ENCODE measurements at regions not wholly inside any gene's neighbourhood (a gene's known extent, or its start where the extent isn't known, plus 50 kb on each side); places are given as distances from the start of the nearest gene placed in this dataset.
"Not testable (repeated sequence)": the region's sequence is repeated elsewhere in the genome, so short reads cannot be mapped to it uniquely, and the experiment has no call there.

DNA sequence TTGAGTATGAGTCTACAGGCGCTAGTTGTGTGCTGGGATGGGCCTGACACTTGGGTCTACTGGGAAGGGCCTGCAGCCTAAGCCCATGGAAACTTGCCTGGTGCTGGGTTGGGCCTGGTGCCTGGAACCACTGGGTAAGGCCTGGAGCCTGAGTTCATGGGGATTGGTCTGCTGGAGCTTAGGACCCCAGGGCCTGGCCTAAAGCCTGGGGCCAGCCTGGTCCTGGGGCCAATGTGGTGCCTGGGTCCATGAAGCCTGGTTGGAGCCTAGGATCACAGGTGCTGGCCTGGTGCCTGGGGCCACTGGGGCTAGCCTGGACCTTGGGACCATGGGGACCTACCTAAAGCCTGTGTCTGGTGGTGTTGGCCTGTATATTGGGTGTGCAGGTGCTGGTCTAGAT, 270.3 kb upstream of the GRIA3 start:
- no peak for ATAC-seq (replicated peaks in 6 of 8)
- WGBS, 10 experiments = 57% methylated on average over 1 of the region's 1 CpG; no CpG with 5 or more reads in 9 of the 10 experiments

DNA sequence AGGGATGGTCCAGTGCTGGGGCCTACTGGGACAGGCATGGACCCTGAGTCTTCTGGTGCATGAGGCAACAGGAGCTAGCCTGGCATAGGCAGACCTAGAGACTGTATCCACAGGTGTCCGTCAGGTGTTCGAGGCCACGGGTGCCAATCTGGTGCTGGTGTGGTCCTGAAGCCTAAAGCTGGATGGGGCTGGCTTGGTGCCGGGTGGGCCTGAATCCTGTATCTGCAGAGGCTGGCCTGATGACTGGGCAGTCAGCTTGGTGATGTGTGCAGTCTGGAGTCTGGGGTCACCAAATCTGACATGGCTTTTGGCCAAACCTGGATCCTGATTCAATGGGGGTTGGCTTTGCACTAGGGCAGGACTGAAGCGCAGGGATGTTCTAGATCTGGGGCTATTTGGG, 269.8 kb upstream of the GRIA3 start:
- no peaks in the 10 kb centered on the region for H3K4me1 ChIP-seq (replicated peaks in 1 of 2)
- in situ Hi-C loops (cut with MboI; ENCODE audit: low pct_unique_long_range_greater_than_20kb in 2 of 9, low sequenced_read_pairs in 9 of 9, unreplicated experiment in 9 of 9) = no loop called here
- H3K4me3 ChIP-seq = no peak overlapping the region
- WGBS, 10 experiments = 20 to 100% methylated on average over 1 of the region's 5 CpGs; no CpG with 5 or more reads in 8 of the 10 experiments
- H3K27ac ChIP-seq = no peak overlapping the region
- no peak for ATAC-seq (replicated peaks in 6 of 8)

More for the DNA sequence above, 270.3 kb upstream of the GRIA3 start:
- in situ Hi-C loops (cut with MboI; ENCODE audit: low pct_unique_long_range_greater_than_20kb in 2 of 9, low sequenced_read_pairs in 9 of 9, unreplicated experiment in 9 of 9) = no loop called here
- H3K4me1 ChIP-seq (replicated peaks in 1 of 2) = no peaks in the 10 kb centered on the region
- H3K4me3 ChIP-seq = no peak overlapping the region
- no peak overlapping the region for H3K27ac ChIP-seq

DNA sequence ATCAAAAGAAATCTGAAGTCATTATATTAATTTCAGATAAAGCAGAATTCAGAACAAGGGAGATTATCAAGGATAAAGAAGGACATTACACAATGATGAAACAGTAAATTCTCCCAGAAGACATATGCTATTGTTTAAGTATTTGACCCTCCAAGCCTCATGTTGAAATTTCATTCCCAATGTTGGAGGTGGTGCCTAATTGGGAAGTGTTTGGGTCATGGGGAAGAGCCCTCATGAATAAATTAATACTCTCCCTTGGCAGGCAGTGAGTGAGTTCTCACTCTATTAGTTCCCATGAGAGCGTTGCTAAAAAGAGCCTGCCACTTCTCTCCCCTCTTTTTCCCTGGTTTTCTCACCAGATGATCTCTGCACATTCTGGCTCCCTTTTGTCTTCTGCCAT, 249.9 kb upstream of the GRIA3 start:
- 0 to 13% methylated on average over 1 of the region's 1 CpG; no CpG with 5 or more reads in 8 of the 10 experiments for WGBS, 10 experiments
- in situ Hi-C loops (cut with MboI; ENCODE audit: low pct_unique_long_range_greater_than_20kb in 2 of 9, low sequenced_read_pairs in 9 of 9, unreplicated experiment in 9 of 9) = no loop called here
- Histone ChIP-seq H3K4me3 (no peak overlapping the region), H3K27ac (no peak overlapping the region), H3K4me1 (replicated peaks in 1 of 2) (no peaks in the 10 kb centered on the region)
- no peak for ATAC-seq (replicated peaks in 6 of 8)

DNA sequence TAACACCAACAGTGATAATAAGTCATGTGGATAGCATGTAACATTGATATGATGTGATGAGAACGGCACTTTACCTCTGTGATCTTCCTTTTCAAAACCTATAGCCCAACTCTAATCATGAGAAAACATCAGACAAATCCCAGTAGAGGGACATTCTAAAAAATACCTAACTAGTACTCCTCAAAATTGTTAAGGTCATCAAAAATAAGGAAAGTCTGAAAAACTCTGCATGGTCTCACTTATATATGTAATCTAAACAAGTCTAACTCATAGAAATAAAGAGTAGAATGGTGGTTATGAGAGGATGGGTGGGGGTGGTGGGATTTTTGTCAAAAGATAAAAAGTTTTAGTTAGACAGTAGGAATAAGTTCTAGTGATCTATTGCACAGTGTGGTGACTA, 243.9 kb upstream of the GRIA3 start:
- no peaks in the 10 kb centered on the region for H3K4me1 ChIP-seq (replicated peaks in 1 of 2)
- WGBS, 10 experiments = 38 to 86% (median 60%) methylated on average over 1 of the region's 1 CpG; no CpG with 5 or more reads in 7 of the 10 experiments
- no peak overlapping the region for H3K27ac ChIP-seq
- no peak for ATAC-seq (replicated peaks in 6 of 8)
- in situ Hi-C loops (cut with MboI; ENCODE audit: low pct_unique_long_range_greater_than_20kb in 2 of 9, low sequenced_read_pairs in 9 of 9, unreplicated experiment in 9 of 9) = no loop called here
- no peak overlapping the region for H3K4me3 ChIP-seq

DNA sequence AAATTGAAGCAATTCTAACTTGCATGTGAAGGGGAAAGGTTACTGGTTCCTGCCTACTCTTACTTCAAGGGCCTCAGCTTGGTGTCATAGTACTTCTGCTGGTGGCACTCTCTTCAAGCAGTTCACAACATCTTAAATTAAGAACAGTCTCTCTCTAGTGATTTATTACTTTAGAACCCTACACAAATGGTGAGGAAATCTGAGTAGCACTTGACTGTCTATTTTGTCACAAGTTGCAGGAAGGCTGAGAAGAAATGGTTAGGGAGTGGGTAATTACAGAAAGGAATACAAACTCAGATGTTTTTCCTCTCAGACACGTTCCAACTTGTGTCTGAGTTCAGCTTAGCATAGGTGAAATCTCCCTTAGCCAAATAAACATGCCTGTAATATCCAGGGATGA, 242.3 kb upstream of the GRIA3 start:
- no peak for ATAC-seq (replicated peaks in 6 of 8)
- WGBS, 10 experiments = 0 to 50% (median 30%) methylated on average over 1 of the region's 1 CpG; no CpG with 5 or more reads in 7 of the 10 experiments
- no peak overlapping the region for H3K4me3 ChIP-seq
- in situ Hi-C loops (cut with MboI; ENCODE audit: low pct_unique_long_range_greater_than_20kb in 2 of 9, low sequenced_read_pairs in 9 of 9, unreplicated experiment in 9 of 9) = no loop called here
- no peaks in the 10 kb centered on the region for H3K4me1 ChIP-seq (replicated peaks in 1 of 2)
- no peak overlapping the region for H3K27ac ChIP-seq

DNA sequence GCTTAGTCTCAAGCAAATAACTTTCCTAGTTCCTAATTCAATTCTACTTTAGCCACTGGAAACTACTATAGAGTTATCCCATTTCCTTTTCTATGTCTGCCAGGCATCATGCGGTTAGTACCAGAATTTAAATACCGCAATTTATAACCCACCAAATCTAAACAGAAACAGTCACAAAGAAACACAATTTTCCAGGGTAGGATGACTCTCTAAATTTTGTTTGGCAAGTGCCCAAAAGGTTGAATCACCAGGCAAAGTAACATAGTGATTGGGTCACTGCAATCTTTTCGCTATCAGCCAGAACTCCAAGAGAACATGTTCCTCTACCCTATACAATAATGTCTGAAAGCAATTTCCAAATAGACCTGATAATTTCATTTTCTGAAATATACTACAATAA, 240.2 kb upstream of the GRIA3 start:
- H3K27ac ChIP-seq = no peak overlapping the region
- no peak for ATAC-seq (replicated peaks in 6 of 8)
- in situ Hi-C loops (cut with MboI; ENCODE audit: low pct_unique_long_range_greater_than_20kb in 2 of 9, low sequenced_read_pairs in 9 of 9, unreplicated experiment in 9 of 9) = no loop called here
- 58 to 100% (median 96%) methylated on average over 1 to 3 of the region's 3 CpGs; no CpG with 5 or more reads in 4 of the 10 experiments for WGBS, 10 experiments
- H3K4me3 ChIP-seq = no peak overlapping the region
- H3K4me1 ChIP-seq (replicated peaks in 1 of 2) = no peaks in the 10 kb centered on the region

DNA sequence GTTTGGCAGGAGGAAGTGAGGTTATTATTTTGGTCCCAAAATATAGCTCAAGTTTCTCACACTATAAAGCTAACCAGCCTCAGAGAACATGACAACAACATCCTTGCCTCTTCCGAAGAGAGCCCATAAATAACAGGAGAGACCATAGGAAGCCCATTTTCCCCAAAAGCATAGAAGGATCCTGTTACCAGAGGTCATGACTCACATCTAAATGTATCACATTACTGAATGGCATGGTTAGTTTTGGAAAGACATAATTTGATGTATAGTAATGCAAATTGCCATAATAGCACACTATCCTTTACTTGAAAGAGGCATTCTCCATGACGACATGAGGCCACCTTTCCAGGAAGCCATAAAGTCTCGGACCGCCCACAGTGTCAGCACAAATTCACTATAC, 238.8 kb upstream of the GRIA3 start:
- Histone ChIP-seq H3K27ac (no peak overlapping the region), H3K4me1 (replicated peaks in 1 of 2) (no peaks in the 10 kb centered on the region), H3K4me3 (no peak overlapping the region)
- ATAC-seq (replicated peaks in 6 of 8) = no peak
- in situ Hi-C loops (cut with MboI; ENCODE audit: low pct_unique_long_range_greater_than_20kb in 2 of 9, low sequenced_read_pairs in 9 of 9, unreplicated experiment in 9 of 9) = no loop called here
- 3 to 100% (median 40%) methylated on average over 1 to 4 of the region's 4 CpGs; no CpG with 5 or more reads in 5 of the 10 experiments for WGBS, 10 experiments

DNA sequence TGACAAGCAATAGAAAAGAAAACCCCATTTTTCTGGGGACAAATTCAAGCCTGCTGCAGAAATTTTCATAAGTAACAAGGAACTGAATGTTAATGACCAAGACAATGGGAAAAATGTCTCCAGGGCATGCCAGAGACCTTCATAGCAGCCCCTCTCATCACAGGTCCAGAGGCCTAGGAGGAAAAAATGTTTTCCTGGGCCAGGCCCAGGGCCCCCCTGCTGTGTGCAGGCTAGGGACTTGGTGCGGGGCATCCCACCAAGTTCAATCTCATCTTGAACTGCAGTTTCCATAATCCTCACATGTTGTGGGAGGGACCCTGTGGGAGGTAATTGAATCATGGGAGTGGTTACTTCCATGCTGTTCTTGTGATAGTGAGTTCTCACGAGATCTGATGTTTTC, 211.5 kb upstream of the GRIA3 start:
- no peak overlapping the region for H3K27ac ChIP-seq
- H3K4me3 ChIP-seq = no peak overlapping the region
- no peaks in the 10 kb centered on the region for H3K4me1 ChIP-seq (replicated peaks in 1 of 2)
- ATAC-seq (replicated peaks in 6 of 8) = no peak
- 0 to 100% (median 40%) methylated on average over 1 to 2 of the region's 2 CpGs; no CpG with 5 or more reads in 7 of the 10 experiments for WGBS, 10 experiments
- in situ Hi-C loops (cut with MboI; ENCODE audit: low pct_unique_long_range_greater_than_20kb in 2 of 9, low sequenced_read_pairs in 9 of 9, unreplicated experiment in 9 of 9) = no loop called here

DNA sequence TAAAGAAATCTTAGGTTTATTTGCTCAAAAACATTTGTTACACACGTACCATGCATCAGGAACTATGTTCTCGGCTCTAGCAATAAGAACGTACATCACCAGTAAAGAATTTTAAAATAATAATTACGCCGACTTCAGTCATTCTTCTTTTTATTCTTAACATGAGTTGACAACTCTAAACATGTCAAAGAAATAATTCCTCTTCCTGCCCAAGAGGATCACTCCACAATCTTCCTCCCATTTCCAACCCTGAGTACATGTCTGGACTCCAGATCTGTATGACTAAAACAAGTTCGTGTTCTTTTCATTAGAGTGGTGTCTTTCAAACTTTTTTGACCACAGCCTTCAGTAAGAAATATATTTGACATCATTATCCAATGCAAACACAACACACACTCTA, 201.6 kb upstream of the GRIA3 start:
- H3K4me3 ChIP-seq = no peak overlapping the region
- no peaks in the 10 kb centered on the region for H3K4me1 ChIP-seq (replicated peaks in 1 of 2)
- in situ Hi-C loops (cut with MboI; ENCODE audit: low pct_unique_long_range_greater_than_20kb in 2 of 9, low sequenced_read_pairs in 9 of 9, unreplicated experiment in 9 of 9) = no loop called here
- H3K27ac ChIP-seq = no peak overlapping the region
- no peak for ATAC-seq (replicated peaks in 6 of 8)
- 0 to 94% (median 81%) methylated on average over 2 to 5 of the region's 6 CpGs; no CpG with 5 or more reads in 4 of the 10 experiments for WGBS, 10 experiments

DNA sequence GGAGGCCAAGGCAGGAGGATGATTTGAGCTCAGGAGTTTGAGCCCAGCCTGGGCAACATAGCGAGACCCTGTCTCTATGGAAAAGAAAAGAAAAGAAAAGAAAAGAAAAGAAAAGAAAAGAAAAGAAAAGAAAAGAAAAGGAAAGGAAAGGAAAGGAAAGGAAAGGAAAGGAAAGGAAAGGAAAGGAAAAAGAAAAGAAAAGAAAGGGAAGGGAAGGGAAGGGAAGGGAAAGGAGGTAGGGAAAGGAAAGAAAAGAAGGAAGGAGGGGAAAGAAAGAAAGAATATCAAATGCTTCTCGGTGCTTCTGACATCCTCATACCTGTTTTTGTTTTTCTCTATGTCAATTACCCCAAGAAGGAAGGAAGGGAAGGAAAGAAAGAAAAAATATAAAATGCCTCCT, 181.2 kb upstream of the GRIA3 start:
- H3K4me1 ChIP-seq (replicated peaks in 1 of 2); in situ Hi-C loops (cut with MboI; ENCODE audit: low pct_unique_long_range_greater_than_20kb in 2 of 9, low sequenced_read_pairs in 9 of 9, unreplicated experiment in 9 of 9); H3K27ac ChIP-seq; ATAC-seq (replicated peaks in 6 of 8); H3K4me3 ChIP-seq: not testable (repeated sequence)
- 5 to 82% (median 41%) methylated on average over 1 to 2 of the region's 2 CpGs; no CpG with 5 or more reads in 4 of the 10 experiments for WGBS, 10 experiments

DNA sequence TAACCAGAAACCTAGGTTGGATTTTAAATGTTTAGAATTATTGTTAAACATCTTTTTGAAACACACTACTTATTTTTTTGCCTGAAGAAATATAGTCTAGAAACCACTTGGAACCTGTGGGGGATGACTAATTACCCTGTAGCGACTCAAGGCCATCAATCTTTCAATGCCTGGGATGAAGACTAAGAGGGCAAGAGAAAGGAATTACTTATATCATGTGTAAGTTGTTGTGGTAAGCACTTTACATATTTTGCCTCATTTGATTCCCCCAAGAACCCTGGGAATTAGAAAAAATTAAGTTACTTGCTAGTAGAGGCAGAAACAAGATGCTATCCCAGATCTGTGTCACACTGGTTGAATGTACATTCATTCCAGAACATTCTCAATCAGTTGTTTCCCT, 170.9 kb upstream of the GRIA3 start:
- Histone ChIP-seq H3K27ac (no peak overlapping the region), H3K4me3 (no peak overlapping the region), H3K4me1 (replicated peaks in 1 of 2) (no peaks in the 10 kb centered on the region)
- WGBS, 10 experiments = 0 to 80% (median 45%) methylated on average over 1 of the region's 1 CpG; no CpG with 5 or more reads in 4 of the 10 experiments
- no peak for ATAC-seq (replicated peaks in 6 of 8)
- in situ Hi-C loops (cut with MboI; ENCODE audit: low pct_unique_long_range_greater_than_20kb in 2 of 9, low sequenced_read_pairs in 9 of 9, unreplicated experiment in 9 of 9) = no loop called here

DNA sequence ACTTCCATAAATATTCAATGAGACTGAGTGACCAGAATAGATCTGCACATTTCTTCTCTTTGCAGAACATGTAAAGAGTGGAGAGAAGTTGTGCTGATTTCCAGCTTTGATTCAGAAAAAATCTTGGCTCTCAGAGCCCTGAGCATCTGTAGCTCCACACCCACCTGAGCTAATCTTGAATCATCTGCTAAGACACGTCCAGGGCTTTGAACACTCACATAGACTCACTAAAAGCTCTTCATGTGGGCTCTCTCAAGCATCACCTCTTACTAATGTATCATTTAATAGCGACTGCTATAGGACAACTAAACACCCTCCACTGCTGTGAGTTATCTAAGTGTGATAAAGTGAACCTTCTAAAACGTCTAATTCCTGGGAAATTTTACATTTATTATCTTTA, 147.7 kb upstream of the GRIA3 start:
- no peaks in the 10 kb centered on the region for H3K4me1 ChIP-seq (replicated peaks in 1 of 2)
- no peak for ATAC-seq (replicated peaks in 6 of 8)
- H3K4me3 ChIP-seq = no peak overlapping the region
- H3K27ac ChIP-seq = no peak overlapping the region
- WGBS, 10 experiments = 0 to 27% (median 10%) methylated on average over 1 to 3 of the region's 3 CpGs; no CpG with 5 or more reads in 6 of the 10 experiments
- in situ Hi-C loops (cut with MboI; ENCODE audit: low pct_unique_long_range_greater_than_20kb in 2 of 9, low sequenced_read_pairs in 9 of 9, unreplicated experiment in 9 of 9) = no loop called here

DNA sequence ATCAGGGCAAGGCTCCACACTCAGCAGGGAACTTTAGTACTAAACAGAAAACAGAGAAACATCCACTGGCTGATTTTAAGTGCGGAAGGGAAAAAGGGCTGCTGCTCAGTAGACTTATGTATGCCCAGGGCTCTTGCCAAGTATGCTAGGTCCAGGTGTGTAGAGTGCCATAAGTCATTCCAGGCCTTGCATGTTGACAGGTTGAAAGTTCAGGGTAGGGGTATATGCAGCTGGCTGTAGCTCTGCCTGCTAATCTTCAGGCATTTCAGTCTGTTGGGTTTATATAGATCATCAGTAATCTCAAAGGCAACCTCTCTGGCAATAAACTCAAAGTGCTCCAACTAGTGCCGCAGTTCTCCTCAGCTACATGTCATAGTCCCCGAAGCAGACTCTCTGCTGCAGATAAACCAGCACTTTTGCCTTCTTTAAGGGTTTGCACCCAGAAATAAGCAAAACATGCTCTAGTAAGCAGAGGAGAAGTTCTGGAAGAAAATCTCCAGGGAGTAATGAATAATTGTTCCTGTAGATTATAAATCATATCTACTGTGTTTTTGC, 134.9 kb upstream of the GRIA3 start:
- in situ Hi-C loops (cut with MboI; ENCODE audit: low pct_unique_long_range_greater_than_20kb in 2 of 9, low sequenced_read_pairs in 9 of 9, unreplicated experiment in 9 of 9) = no loop called here
- Histone ChIP-seq H3K4me1 (replicated peaks in 1 of 2) (no peaks in the 10 kb centered on the region), H3K4me3 (no peak overlapping the region), H3K27ac (no peak overlapping the region)
- ATAC-seq (replicated peaks in 6 of 8) = no peak
- WGBS, 10 experiments = 67 to 100% (median 81%) methylated on average over 1 to 2 of the region's 3 CpGs; no CpG with 5 or more reads in 6 of the 10 experiments

DNA sequence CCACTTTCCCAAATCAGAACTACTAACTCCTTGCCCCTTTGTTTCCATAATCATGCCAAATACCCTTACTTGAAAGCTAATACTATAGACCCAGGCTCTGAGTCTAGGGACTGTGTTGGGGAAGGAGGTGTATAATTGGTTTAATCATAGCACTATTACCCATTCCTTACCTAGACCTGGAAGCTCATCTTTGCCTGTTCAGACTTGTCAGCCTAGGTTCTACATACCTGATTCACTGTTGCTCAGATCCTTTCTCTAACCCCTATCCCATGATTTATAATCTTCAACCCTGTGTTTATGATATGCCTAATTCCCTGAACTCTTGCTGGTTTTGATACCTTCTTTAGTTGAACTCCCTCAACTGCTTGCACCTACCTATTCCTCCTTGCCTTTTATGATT, 123.1 kb upstream of the GRIA3 start:
- in situ Hi-C loops (cut with MboI; ENCODE audit: low pct_unique_long_range_greater_than_20kb in 2 of 9, low sequenced_read_pairs in 9 of 9, unreplicated experiment in 9 of 9) = no loop called here
- H3K27ac ChIP-seq = no peak overlapping the region
- H3K4me1 ChIP-seq (replicated peaks in 1 of 2) = no peaks in the 10 kb centered on the region
- ATAC-seq (replicated peaks in 6 of 8) = no peak
- no peak overlapping the region for H3K4me3 ChIP-seq
